ENCODE measurements at regions not wholly inside any gene's neighbourhood (a gene's known extent, or its start where the extent isn't known, plus 50 kb on each side); places are given as distances from the start of the nearest gene placed in this dataset.

DNA sequence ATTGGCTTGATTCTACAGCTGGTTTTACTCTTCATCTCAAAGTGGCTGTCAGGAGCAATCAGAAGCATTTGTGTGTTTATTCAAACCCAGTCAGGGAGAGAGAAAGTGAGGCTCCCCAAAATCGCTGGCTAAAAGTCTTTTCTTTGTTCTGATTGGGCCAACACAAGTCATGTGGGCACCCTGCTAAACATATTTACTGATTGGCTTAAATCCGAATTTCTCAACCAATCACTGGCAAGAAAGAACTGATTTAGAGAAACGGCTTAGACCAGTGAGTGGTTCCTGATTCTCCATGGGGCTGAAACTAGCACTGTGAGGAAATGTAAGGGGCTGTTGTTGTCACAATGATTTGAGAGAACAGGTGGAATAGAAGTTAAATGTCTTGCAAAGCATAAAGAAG lies 98.9 kb upstream of the PDZRN3 start:
- H3K36me3 ChIP-seq (ENCODE audit: control insufficient read depth, insufficient read depth, low read length): no peaks in the 10 kb centered on the region
- no peaks in the 10 kb centered on the region for H3K27me3 ChIP-seq (ENCODE audit: control insufficient read depth, insufficient read depth, low read length)
- TF ChIP-seq, protein P1, sequence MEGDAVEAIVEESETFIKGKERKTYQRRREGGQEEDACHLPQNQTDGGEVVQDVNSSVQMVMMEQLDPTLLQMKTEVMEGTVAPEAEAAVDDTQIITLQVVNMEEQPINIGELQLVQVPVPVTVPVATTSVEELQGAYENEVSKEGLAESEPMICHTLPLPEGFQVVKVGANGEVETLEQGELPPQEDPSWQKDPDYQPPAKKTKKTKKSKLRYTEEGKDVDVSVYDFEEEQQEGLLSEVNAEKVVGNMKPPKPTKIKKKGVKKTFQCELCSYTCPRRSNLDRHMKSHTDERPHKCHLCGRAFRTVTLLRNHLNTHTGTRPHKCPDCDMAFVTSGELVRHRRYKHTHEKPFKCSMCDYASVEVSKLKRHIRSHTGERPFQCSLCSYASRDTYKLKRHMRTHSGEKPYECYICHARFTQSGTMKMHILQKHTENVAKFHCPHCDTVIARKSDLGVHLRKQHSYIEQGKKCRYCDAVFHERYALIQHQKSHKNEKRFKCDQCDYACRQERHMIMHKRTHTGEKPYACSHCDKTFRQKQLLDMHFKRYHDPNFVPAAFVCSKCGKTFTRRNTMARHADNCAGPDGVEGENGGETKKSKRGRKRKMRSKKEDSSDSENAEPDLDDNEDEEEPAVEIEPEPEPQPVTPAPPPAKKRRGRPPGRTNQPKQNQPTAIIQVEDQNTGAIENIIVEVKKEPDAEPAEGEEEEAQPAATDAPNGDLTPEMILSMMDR (IDR thresholded peaks at IDR 0.05; ENCODE audit: insufficient read depth, low read length, poor library complexity, severe bottlenecking): no peak
- no peak overlapping the region for H3K4me3 ChIP-seq (ENCODE audit: low read depth, low read length)
- DNase-seq (ENCODE audit: low read depth): no peak

DNA sequence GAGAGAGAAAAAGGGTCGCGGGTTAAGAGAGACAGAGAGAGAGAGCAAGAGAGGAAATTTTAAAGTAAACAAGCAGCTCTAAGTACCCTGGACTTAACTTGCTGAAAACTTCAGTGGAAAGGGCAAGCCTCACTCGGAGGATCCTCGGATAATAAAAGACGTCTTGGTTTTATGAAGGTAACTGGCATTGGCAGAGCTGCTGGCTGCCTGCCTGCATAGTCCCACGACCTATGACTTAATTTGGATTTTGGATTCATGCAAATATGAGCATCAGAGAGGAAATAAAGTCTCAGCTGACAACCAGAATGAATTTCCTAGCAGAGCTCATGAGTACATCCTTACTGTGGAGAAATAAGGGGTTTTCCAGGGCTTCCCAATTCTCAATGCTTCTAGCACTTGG lies 95.1 kb upstream of the PDZRN3 start:
- no peaks in the 10 kb centered on the region for H3K27me3 ChIP-seq (ENCODE audit: control insufficient read depth, insufficient read depth, low read length)
- H3K4me3 ChIP-seq (ENCODE audit: low read depth, low read length): no peak overlapping the region
- no peak for DNase-seq (ENCODE audit: low read depth)
- TF ChIP-seq, protein P1 (IDR thresholded peaks at IDR 0.05; ENCODE audit: insufficient read depth, low read length, poor library complexity, severe bottlenecking): no peak
- H3K36me3 ChIP-seq (ENCODE audit: control insufficient read depth, insufficient read depth, low read length): no peaks in the 10 kb centered on the region

DNA sequence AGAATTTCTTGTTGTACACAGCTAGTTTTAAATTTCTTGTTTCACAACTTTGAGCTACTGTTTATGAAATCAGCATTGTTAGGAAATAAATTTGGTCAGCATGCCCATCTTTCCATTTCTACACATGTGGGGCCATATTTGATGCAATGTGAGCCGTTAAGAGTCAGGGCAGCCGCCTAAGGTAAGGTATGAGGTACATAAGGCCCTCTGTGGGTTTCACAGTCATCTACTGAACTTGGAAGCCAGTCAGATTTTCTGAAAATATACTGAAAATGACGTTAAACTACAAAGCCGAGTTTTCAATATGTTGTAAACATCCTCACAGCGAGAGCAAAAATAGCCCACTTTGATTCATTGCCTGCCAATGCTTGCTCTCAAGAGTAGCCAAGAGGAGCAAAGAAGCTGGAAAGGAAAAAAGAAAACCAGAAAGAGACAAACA lies 94.7 kb upstream of the PDZRN3 start:
- TF ChIP-seq, protein P1 (IDR thresholded peaks at IDR 0.05; ENCODE audit: insufficient read depth, low read length, poor library complexity, severe bottlenecking): no peak
- no peaks in the 10 kb centered on the region for H3K27me3 ChIP-seq (ENCODE audit: control insufficient read depth, insufficient read depth, low read length)
- DNase-seq (ENCODE audit: low read depth): no peak
- no peaks in the 10 kb centered on the region for H3K36me3 ChIP-seq (ENCODE audit: control insufficient read depth, insufficient read depth, low read length)
- no peak overlapping the region for H3K4me3 ChIP-seq (ENCODE audit: low read depth, low read length)

DNA sequence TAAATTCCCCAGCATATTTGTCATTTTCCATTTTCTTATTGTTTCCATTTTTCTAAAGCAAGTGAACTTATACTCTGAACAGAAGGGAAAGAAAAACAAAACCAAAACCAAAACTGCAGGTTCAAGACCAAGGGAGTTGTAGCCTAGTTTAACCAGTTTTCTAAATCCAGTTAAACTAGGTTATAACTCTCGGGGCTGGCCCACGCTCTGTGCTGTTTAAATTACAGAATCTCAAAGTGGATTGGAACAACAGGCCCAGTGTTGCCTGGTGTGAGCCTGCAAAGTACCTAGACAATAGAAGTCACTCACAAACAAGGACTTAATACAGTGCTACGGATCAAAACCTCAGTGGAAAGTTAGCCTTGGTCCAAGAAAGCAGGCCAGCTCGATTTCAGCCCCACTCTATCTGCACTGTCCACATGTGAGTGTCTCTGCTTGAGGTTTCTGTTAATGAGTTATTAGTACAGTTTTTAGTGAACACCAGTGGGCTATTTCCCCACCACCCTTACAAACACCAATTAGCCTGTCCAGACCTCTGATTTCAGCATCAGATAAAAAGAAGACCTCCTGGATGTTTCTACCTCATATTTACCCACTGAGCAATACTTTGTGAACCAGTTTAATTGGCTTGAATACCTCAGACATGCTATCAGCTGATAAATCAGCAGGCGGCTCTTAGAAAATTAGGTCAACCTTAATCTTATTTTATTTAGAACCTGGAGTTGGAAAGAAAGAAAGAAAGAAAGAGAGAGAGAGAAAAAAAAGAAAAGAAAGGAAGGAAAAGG lies 93.8 kb upstream of the PDZRN3 start:
- no peaks in the 10 kb centered on the region for H3K36me3 ChIP-seq (ENCODE audit: control insufficient read depth, insufficient read depth, low read length)

DNA sequence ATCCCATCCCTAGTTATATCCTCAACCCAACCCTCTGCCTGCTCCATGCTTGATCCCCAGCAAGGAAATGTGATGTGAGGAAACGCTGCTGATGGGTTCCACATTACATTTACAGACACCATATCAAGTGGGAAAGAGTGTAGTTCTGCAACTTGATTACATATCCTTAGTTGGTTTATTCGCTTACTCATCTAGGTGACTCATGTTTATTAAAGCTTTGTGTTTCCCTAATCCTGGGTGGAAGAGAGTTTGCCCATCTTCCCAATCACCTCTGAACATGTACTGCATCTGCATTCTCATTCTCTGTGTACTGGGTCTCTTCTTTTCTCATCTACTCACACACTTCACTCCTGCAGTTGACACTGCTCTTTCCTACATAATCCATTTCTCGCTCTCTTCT lies 91.7 kb upstream of the PDZRN3 start:
- no peak overlapping the region for H3K4me3 ChIP-seq (ENCODE audit: low read depth, low read length)
- H3K36me3 ChIP-seq (ENCODE audit: control insufficient read depth, insufficient read depth, low read length): no peaks in the 10 kb centered on the region
- no peak for DNase-seq (ENCODE audit: low read depth)
- no peaks in the 10 kb centered on the region for H3K27me3 ChIP-seq (ENCODE audit: control insufficient read depth, insufficient read depth, low read length)
- TF ChIP-seq, protein P1 (IDR thresholded peaks at IDR 0.05; ENCODE audit: insufficient read depth, low read length, poor library complexity, severe bottlenecking): no peak

More for the DNA sequence above, 93.8 kb upstream of the PDZRN3 start:
- DNase-seq (ENCODE audit: low read depth): no peak
- no peaks in the 10 kb centered on the region for H3K27me3 ChIP-seq (ENCODE audit: control insufficient read depth, insufficient read depth, low read length)
- TF ChIP-seq, protein P1 (IDR thresholded peaks at IDR 0.05; ENCODE audit: insufficient read depth, low read length, poor library complexity, severe bottlenecking): no peak
- H3K4me3 ChIP-seq (ENCODE audit: low read depth, low read length): no peak overlapping the region

DNA sequence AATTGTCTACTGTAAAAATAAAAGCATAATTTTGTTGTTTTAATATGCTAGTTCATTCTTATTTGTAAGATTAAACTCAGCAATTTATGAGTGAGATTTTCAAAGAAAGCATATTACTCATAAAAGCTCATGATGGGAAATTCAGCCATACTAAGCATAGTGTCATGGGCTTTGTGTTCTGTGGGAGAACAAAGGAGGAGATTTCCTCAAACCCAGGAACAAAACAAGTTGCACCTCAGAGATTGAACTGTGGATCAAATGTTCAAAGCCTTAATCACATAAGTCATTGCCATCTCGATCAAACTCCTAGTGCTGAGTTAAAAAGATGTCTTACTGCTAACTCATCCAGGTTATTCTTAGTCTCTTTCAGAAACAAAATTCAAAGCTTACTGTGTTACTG lies 85.6 kb upstream of the PDZRN3 start:
- H3K4me3 ChIP-seq (ENCODE audit: low read depth, low read length): no peak overlapping the region
- no peak for DNase-seq (ENCODE audit: low read depth)
- H3K36me3 ChIP-seq (ENCODE audit: control insufficient read depth, insufficient read depth, low read length): no peaks in the 10 kb centered on the region
- no peaks in the 10 kb centered on the region for H3K27me3 ChIP-seq (ENCODE audit: control insufficient read depth, insufficient read depth, low read length)
- TF ChIP-seq, protein P1 (IDR thresholded peaks at IDR 0.05; ENCODE audit: insufficient read depth, low read length, poor library complexity, severe bottlenecking): no peak

All from kidney epithelial cell (primary cell).